DMS153 treated with DMSO at 0.1 percent for 48 hours (cell line): ENCODE measurements at regions not wholly inside any gene's neighbourhood (a gene's known extent, or its start where the extent isn't known, plus 50 kb on each side); places are given as distances from the start of the nearest gene placed in this dataset.
A peak's percentile ranks its signal among the peaks of the same experiment; 100 is the strongest.

Experiments used
- DNase-seq: peaks from one replicate; lab custom pipeline; 2025; ENCODE audit not compliant: unreplicated experiment; lab: John Stamatoyannopoulos, UW

GRCh38 chr3:176737480-176738110 lies 459.7 kb downstream of the TBL1XR1 start:
- DNase-seq: peak; percentile 33

DNA sequence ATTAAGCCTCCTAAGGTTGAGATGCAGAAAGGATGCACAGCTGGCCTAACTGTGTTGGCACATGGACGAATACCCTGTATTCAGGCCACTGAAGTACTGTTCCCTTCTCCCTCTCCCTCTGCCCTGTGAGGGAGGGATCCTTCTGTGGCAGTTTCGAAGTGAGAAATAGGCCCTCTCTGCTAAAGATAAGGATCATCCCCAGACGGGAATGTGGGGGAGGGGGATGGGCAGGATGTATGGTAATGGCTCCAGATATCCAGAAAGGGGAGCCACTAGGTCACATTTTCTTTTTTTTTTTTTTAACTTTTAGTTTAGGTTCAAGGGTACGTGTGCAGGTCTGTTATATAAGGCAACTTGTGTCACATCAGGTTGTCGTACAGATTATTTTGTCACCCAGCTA lies 463.1 kb downstream of the TBL1XR1 start:
- no peak for DNase-seq

DNA sequence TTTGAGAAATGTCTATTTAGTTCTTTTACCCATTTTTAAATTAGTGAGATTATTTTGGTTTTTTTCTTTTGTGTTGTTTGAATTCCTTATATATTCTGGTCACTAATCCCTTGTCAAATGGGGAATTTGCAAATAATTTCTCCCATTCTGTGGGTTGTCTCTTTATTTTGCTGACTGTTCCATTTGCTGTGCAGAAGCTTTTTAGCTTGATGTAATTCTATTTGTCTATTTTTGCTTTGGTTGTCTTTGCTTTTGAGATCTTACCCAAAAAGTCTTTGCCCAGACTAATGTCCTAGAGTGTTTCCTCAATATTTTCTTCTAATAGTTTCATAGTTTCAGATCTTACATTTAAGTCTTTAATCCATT lies 472.9 kb downstream of the TBL1XR1 start:
- no peak for DNase-seq

DNA sequence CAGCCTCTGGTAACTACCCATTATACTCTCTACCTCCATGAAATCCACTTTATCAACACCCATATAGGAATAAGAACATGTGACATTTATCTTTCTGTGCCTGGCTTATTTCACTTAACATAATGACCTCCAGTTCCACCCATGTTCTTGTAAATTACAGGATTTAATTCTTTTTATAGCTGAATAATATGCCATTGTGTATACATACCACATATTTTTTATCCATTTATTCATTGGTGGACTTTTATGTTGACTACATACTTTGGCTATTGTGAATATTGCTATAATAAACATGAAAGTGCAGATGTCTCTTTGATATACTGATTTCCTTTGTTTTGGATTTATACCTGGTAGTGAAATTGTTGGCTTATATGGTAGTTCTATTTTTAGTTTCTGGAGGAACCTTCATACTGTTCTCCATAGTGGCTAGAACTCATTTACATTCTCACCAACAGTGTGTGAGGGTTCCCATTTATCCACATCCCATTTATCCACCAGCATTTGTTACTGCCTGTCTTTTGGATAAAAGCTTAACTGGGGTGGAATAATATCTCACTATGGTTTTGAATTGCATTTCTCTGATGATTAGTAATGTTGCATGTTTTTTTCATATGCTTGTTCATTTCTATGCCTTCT lies 473.4 kb downstream of the TBL1XR1 start:
- no peak for DNase-seq

- no peak for DNase-seq
Measured at GRCh38 chr3:176714034-176714433, 483.2 kb downstream of the TBL1XR1 start.

GRCh38 chr3:176712191-176712590 lies 485.1 kb downstream of the TBL1XR1 start:
- no peak for DNase-seq

DNA sequence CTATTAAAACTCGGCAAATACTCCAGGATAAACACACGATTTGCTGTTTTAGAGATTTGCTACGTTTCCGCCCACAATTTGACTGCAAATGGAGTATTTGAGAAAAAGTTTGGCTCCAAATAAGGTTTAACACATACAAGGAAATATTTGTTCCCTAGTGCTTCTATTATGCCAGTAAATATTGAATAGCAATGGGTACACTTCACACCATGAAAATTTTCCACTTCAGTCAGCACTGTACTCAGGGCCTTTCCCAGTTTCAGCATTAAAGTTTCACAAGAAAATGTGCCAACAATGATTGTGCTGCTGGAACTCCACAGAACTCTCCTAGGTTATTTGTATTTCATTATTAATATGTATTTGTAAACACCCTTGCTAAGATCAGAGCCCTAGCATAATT lies 498.0 kb downstream of the TBL1XR1 start:
- DNase-seq: no peak

- DNase-seq: no peak
Measured at GRCh38 chr3:176697284-176697889, 499.9 kb downstream of the TBL1XR1 start.

GRCh38 chr3:176696816-176697215 lies 500.5 kb downstream of the TBL1XR1 start:
- DNase-seq: no peak

GRCh38 chr3:176692966-176693785 lies 504.1 kb downstream of the TBL1XR1 start:
- no peak for DNase-seq

DNA sequence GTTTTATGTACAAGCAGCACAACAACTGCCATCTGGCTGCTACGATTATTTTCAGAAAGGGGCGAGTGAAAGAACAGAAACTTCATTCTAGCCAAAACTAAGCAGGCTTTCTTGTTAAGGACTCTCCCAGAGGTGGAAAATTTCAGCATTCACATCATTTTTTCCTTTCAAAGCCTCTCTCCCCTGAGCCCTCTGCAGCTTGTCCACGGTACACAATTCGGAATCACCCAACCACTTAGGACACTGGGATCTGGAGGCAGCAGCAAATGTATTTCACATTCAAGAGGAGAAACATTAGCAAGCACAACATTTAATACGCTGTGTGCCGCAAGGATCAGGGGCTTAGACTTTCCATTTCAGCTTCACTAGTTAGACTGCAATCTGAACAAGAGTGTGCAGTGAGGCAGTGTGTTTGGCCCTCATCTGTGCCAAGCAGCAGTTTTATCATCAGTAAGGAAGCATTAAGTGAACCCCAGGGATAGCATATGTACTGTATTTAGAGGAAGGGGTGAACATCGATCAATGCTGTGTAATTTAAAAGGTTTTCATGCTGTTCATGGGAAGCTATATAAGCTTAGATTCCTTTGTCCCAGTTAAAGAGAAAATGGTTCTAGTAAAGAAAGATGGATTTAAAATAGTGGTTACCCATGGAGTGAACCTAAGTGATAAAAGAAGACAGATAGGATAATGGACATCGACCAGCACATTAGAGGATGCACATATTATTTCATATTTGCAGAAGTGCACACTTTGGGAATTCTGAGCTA lies 504.9 kb downstream of the TBL1XR1 start:
- DNase-seq: no peak

DNA sequence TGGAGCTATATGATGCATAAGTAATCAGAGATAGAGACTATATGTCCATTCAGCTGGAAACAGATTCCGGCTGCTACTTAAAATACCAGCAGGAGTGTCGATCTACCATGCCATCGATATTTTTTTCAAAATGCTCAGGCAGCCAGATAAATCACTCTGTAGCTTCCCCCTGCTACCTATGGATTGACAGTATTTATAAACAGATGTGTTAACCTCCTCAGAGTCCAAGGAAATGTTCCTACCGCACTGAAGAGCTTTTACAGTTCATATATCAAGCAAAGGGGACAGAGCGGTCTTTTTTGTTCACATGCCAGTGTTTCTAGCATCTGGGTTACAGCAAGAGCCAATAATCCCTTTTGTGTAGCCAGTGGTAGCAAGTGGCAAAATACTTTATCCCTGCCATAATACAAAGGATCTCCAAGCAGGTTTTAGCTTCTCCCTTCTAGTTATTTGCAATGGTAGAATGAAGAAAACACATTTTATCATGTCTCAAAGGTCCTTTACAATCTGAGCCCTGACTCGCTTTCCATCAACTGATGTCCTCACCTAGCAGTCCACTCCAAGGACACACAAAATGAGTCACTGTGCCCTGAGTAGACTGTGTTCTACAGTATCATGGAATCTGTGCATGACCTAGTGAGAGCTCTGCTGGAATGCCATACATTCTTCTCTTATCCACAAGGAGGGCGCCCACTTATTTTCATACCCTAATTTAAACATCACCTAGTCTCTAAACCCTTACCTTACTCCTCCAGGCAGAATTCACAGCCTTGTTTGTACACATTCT lies 507.0 kb downstream of the TBL1XR1 start:
- no peak for DNase-seq

GRCh38 chr3:176687754-176688153 lies 509.5 kb downstream of the TBL1XR1 start:
- DNase-seq: no peak

DNA sequence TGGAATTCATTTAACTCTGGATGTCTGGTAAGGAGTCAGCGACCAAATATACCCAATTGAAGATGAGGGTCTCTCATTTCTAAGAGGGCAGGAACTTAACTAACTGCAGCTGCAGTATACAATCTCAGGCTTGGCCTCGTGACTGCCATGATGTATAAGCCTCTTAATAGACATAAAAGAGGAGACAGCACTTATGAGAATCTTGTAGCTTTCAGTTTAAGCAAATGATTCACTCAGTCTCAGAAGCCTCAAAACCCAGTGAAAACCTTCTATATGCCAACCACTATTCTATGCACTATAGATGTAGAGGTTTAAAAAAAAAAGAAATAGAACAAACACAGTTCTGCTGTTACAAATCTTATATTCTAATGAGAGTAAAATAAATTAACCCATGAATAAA lies 513.9 kb downstream of the TBL1XR1 start:
- no peak for DNase-seq

DNA sequence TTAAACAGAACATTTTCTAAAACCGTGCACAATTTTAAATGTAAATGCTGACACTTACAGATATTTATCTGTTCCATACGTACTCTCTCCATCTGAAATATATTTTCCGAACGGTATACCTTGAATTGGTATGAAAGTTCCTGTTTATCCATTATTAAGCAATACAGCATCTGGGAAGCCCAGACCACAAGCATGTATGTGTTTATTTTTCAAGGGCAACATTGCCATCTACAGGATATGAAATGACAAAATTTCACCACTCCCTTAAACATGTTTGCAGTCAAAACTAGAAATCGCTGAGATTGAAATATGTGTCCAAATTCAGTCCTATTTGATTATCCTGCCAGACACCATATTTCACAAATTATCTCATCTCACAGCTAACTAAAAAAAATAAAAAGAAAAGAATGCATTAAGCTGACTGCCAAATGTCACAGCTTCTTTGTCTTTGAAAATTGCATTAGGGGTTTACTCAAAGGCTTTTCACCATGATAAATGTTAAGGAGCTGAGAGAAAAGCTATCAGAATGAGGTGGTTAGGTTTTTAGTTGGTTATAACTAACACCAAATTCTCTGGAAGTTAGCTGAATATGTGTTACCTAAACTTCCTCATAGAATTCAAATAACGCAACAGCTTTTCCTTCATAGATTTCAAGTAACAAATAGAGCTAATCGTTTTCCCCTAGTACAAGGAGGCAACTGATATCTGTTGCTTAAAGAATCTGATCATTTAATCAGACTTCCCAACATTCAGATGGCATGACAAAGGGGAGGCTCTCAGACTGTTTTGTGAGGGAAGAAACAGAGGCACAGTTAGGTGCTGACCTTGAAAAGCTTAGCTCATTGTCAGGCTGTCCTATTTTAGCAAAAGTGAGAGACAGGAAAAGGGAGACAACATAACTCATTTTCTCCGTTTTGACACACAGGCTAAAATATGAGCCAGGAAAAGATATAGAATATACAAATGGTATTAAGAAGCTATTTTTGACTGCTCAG lies 533.1 kb downstream of the TBL1XR1 start:
- DNase-seq: peak; percentile 88

GRCh38 chr3:176663387-176663786 lies 533.9 kb downstream of the TBL1XR1 start:
- no peak for DNase-seq

DNA sequence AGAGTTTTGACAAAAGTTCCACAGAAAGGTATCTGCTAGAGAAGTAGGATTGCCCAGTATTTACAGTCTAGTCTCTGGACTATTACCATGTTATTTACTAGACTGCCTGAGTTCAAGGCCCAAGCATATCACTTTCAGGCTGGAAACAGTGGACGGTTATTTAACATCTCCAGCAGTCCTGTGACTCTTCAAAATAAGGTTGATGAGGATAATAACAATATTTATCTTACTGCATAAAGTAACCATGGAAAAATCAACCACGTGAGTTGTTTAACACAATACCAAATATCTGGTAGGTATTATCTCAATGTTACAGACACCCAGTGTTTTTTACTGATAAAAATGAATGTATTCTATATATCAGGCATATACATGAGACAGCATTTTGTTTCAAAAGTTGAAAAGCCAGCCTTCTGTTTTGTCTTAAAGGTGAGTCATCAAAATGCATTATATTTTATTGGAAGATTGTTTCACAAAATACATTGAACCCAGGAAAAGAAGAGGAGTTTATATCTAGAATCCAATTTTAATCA lies 535.8 kb downstream of the TBL1XR1 start:
- DNase-seq: no peak

DNA sequence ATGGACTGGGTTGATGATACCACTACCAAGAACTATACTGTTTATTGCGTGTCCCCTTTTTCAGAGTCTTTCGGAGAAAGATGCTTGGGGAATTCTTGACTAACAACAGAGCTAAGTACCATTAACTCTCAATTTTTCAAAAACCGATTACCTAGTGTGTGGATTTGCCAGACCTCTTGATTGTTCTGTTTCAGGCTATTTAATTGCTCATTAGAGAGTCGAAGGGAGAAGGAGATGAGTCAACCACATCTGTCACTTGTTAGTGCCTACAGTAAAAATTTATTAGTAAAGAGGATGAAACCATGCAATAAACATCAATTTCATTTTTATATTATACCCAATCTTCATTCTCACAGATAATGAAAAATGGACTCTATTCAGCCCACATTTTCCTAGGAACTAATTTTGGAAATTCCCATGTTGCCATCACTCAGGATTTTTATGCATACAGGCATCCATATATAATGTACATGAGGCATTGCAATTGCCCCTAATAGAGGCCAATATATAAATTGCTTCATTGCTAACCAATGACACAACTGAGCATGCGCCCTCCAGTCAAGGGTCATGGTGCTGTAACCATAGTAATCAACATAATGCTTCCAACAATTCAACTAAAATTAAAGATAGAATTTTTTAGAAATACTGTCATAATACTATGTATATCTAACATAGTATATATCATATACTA lies 541.7 kb downstream of the TBL1XR1 start:
- DNase-seq: no peak
